DND-41 (cell line): ENCODE measurements at regions not wholly inside any gene's neighbourhood (a gene's known extent, or its start where the extent isn't known, plus 50 kb on each side); places are given as distances from the start of the nearest gene placed in this dataset.

Source experiments
- CTCF ChIP-seq: IDR thresholded peaks from 2 replicates; pipeline ENCODE4 v1.5.1; 2012; ENCODE audit warnings: borderline replicate concordance, low read length, moderate library complexity, mild to moderate bottlenecking; ENCODE audit not compliant: poor library complexity, severe bottlenecking; ENCODE audit errors: extremely low read depth
- EZH2 ChIP-seq: IDR thresholded peaks from 3 replicates; pipeline ENCODE4 v1.6.1; 2012; ENCODE audit warnings: borderline replicate concordance, low read depth, mild to moderate bottlenecking, moderate library complexity, low read length, inconsistent platforms; ENCODE audit not compliant: severe bottlenecking

DNA sequence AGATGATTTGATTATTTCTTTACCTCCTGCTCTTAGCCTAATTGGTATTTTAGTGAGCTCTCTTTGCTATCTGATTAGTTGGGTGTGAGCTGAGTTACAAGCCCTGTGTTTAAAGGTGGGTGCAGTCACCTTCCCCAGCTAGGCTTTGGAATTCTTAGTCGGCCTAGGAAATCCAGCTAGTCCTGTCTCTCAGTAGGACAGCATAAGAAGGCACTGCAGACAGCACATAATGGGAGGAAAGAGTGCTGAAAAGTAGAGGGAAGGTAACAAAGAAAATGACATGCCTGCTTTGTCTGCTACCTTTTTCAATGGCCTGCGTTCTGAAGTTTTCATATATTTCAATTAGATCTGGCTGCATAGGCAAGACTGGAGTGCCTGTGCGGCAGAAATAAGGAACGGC is 1794.0 kb upstream of the CELF4 start:
- no peak for TF ChIP-seq CTCF
- no peak for TF ChIP-seq EZH2
